ENCODE measurements at regions not wholly inside any gene's neighbourhood (a gene's known extent, or its start where the extent isn't known, plus 50 kb on each side); places are given as distances from the start of the nearest gene placed in this dataset.
A peak's percentile ranks its signal among the peaks of the same experiment; 100 is the strongest.

- ChIA-PET CTCF (no interaction called here), POLR2A (no interaction called here)
- Histone ChIP-seq H3K9me3 (ENCODE audit: control insufficient read depth, insufficient read depth, low read depth, low read length) (no peaks in the 10 kb centered on the region), H3K4me3 (ENCODE audit: low read depth, low read length) (no peak overlapping the region), H3K27ac (ENCODE audit: extremely low read depth, low read depth, low read length) (no peak overlapping the region), H3K36me3 (ENCODE audit: control insufficient read depth in 2 of 2, insufficient read depth in 1 of 2, low read length in 2 of 2) (no peaks in the 10 kb centered on the region), H3K4me1 (ENCODE audit: control insufficient read depth, insufficient read depth, low read length) (no peaks in the 10 kb centered on the region)
- peak; percentile 23; the same call in 1 of the 2 replicates for TF ChIP-seq ZNF664 (tag by site-specific recombination; IDR thresholded peaks at IDR 0.05)
- no peak for TF ChIP-seq ZNF830 (tag by site-specific recombination; IDR thresholded peaks at IDR 0.05; ENCODE audit: low read depth)
- no peak for TF ChIP-seq ZNF174 (tag by site-specific recombination; IDR thresholded peaks at IDR 0.05)
- TF ChIP-seq KLF8 (tag by site-specific recombination; IDR thresholded peaks at IDR 0.05): no peak
- no peak for TF ChIP-seq YY2 (tag by site-specific recombination; IDR thresholded peaks at IDR 0.05)
- TF ChIP-seq ELK4 (IDR thresholded peaks at IDR 0.05; ENCODE audit: borderline replicate concordance, low read depth, low read length): no peak
- TF ChIP-seq ZNF837 (tag by site-specific recombination; IDR thresholded peaks at IDR 0.05): no peak
- TF ChIP-seq OVOL3 (tag by site-specific recombination; IDR thresholded peaks at IDR 0.05): no peak
These were observed 123.3 kb upstream of the MED13L start for GRCh38 chr12:116400636-116401372.

GRCh38 chr12:116401565-116401964 lies 124.1 kb upstream of the MED13L start:
- CTCF ChIA-PET: interaction anchor here (0.6 kb wide), 1 partner anchor 128 kb away, joined by 6 read pairs; no protein-coding TSS in a partner anchor
- POLR2A ChIA-PET: no interaction called here
- no peak overlapping the region for H3K27ac ChIP-seq (ENCODE audit: extremely low read depth, low read depth, low read length)
- H3K9me3 ChIP-seq (ENCODE audit: control insufficient read depth, insufficient read depth, low read depth, low read length): no peaks in the 10 kb centered on the region
- no peaks in the 10 kb centered on the region for H3K36me3 ChIP-seq (ENCODE audit: control insufficient read depth in 2 of 2, insufficient read depth in 1 of 2, low read length in 2 of 2)
- TF ChIP-seq ZNF624 (tag by site-specific recombination; IDR thresholded peaks at IDR 0.05): no peak
- no peaks in the 10 kb centered on the region for H3K4me1 ChIP-seq (ENCODE audit: control insufficient read depth, insufficient read depth, low read length)
- H3K4me3 ChIP-seq (ENCODE audit: low read depth, low read length): no peak overlapping the region

GRCh38 chr12:116402163-116402939 lies 124.9 kb upstream of the MED13L start:
- Histone ChIP-seq H3K9me3 (ENCODE audit: control insufficient read depth, insufficient read depth, low read depth, low read length) (no peaks in the 10 kb centered on the region), H3K27ac (ENCODE audit: extremely low read depth, low read depth, low read length) (no peak overlapping the region), H3K4me3 (ENCODE audit: low read depth, low read length) (no peak overlapping the region), H3K4me1 (ENCODE audit: control insufficient read depth, insufficient read depth, low read length) (no peaks in the 10 kb centered on the region), H3K36me3 (ENCODE audit: control insufficient read depth in 2 of 2, insufficient read depth in 1 of 2, low read length in 2 of 2) (no peaks in the 10 kb centered on the region)
- POLR2A ChIA-PET: no interaction called here
- TF ChIP-seq SP3 (tag by site-specific recombination; IDR thresholded peaks at IDR 0.05): no peak
- no peak for TF ChIP-seq ZNF362 (tag by site-specific recombination; IDR thresholded peaks at IDR 0.05)
- TF ChIP-seq ZNF624 (tag by site-specific recombination; IDR thresholded peaks at IDR 0.05): no peak
- no peak for TF ChIP-seq IKZF3 (tag by site-specific recombination; IDR thresholded peaks at IDR 0.05)
- TF ChIP-seq PRDM10 (tag by site-specific recombination; IDR thresholded peaks at IDR 0.05): no peak
- TF ChIP-seq ZNF121 (tag by site-specific recombination; IDR thresholded peaks at IDR 0.05): no peak
- TF ChIP-seq ZNF138 (tag by site-specific recombination; IDR thresholded peaks at IDR 0.05; ENCODE audit: borderline replicate concordance): no peak
- TF ChIP-seq ZNF654 (tag by site-specific recombination; IDR thresholded peaks at IDR 0.05; ENCODE audit: low read depth): no peak
- TF ChIP-seq ZFP69B (tag by site-specific recombination; IDR thresholded peaks at IDR 0.05): no peak
- no peak for TF ChIP-seq ZNF621 (tag by site-specific recombination; IDR thresholded peaks at IDR 0.05)
- no peak for TF ChIP-seq ZNF629 (tag by site-specific recombination; IDR thresholded peaks at IDR 0.05)
- no peak for TF ChIP-seq ZBTB20 (tag by site-specific recombination; IDR thresholded peaks at IDR 0.05)
- CTCF ChIA-PET: interaction anchor here (0.6 kb wide), 1 partner anchor 123 kb away, joined by 3 read pairs; no protein-coding TSS in a partner anchor
